NT2/D1 (cell line): ENCODE measurements at regions not wholly inside any gene's neighbourhood (a gene's known extent, or its start where the extent isn't known, plus 50 kb on each side); places are given as distances from the start of the nearest gene placed in this dataset.

Source experiments
- SUZ12 ChIP-seq: IDR thresholded peaks from 2 replicates; pipeline ENCODE4 v1.6.1; 2011; ENCODE audit not compliant: insufficient read length, insufficient read depth; ENCODE audit errors: extremely low read depth
- YY1 ChIP-seq: IDR thresholded peaks from 2 replicates; pipeline ENCODE4 v1.6.1; 2011; ENCODE audit not compliant: insufficient read length, insufficient read depth
- ZNF274 ChIP-seq: IDR thresholded peaks from 2 replicates; pipeline ENCODE4 v1.6.1; 2011; ENCODE audit warnings: mild to moderate bottlenecking, low read depth, low read length

GRCh38 chr12:42744539-42745182, 155.1 kb upstream of the PRICKLE1 start:
- TF ChIP-seq ZNF274 (no peak), YY1 (no peak), SUZ12 (no peak)
